Common myeloid progenitor, CD34-positive (primary cell): ENCODE measurements at regions not wholly inside any gene's neighbourhood (a gene's known extent, or its start where the extent isn't known, plus 50 kb on each side); places are given as distances from the start of the nearest gene placed in this dataset.

Experiments
- CTCF ChIA-PET: fragments of 350-600 bp; sonication (Branson Sonifier 250); formaldehyde crosslinking; loops from one replicate; lab custom pipeline; 2021; ENCODE audit warnings: antibody characterized with exemption; lab: Charles Lee
- POLR2A ChIA-PET: fragments of 350-600 bp; sonication (Branson Sonifier 250); formaldehyde crosslinking; loops from one replicate; lab custom pipeline; 2021; ENCODE audit warnings: antibody characterized with exemption; lab: Charles Lee
- DNase-seq, 3 donors: peaks; one replicate each; pipeline versions ENCODE4 v3.0.0 to v3.0.0-alpha.2; 2013
- H3K27ac ChIP-seq, 2 experiments: 1 replicate in 1 of 2; 2 replicates in 1 of 2; pipeline ENCODE4 v1.7.0; 2013; ENCODE audit warnings: inconsistent platforms in 2 of 2, low read length in 2 of 2, mild to moderate bottlenecking in 2 of 2, low read depth in 1 of 2, moderate library complexity in 1 of 2; ENCODE audit not compliant: severe bottlenecking in 2 of 2, insufficient read depth in 1 of 2, poor library complexity in 1 of 2
- H3K27me3 ChIP-seq, 5 experiments: replicated peaks in 2 of 5; 1 replicate in 3 of 5; 2 replicates in 2 of 5; pipeline versions ENCODE4 v1.6.1 to v1.7.0; 2013; ENCODE audit warnings: low read length in 4 of 5, mild to moderate bottlenecking in 2 of 5, moderate library complexity in 2 of 5, inconsistent platforms in 1 of 5; ENCODE audit not compliant: insufficient read depth in 5 of 5, control insufficient read depth in 4 of 5
- H3K36me3 ChIP-seq, 4 experiments: 1 replicate in 2 of 4; 2 replicates in 2 of 4; pipeline versions ENCODE4 v1.6.1 to v1.7.0; 2013; ENCODE audit warnings: low read length in 3 of 4, control low read depth in 1 of 4, mild to moderate bottlenecking in 1 of 4; ENCODE audit not compliant: control insufficient read depth in 4 of 4, insufficient read depth in 4 of 4
- H3K4me1 ChIP-seq, 4 experiments: 1 replicate in 3 of 4; 2 replicates in 1 of 4; pipeline versions ENCODE4 v1.6.1 to v1.7.1; 2013; ENCODE audit warnings: low read length in 3 of 4, mild to moderate bottlenecking in 3 of 4, control low read depth in 1 of 4, inconsistent platforms in 1 of 4, moderate library complexity in 1 of 4; ENCODE audit not compliant: control insufficient read depth in 4 of 4, insufficient read depth in 4 of 4; ENCODE audit errors: control extremely low read depth in 1 of 4
- H3K4me3 ChIP-seq, 7 experiments: 1 replicate in 4 of 7; 2 replicates in 3 of 7; pipeline versions ENCODE4 v1.5.1 to v1.7.0; 2013; ENCODE audit warnings: mild to moderate bottlenecking in 7 of 7, low read length in 6 of 7, moderate library complexity in 6 of 7, inconsistent platforms in 2 of 7, low read depth in 2 of 7, control low read depth in 1 of 7; ENCODE audit not compliant: insufficient read depth in 4 of 7, control insufficient read depth in 1 of 7; ENCODE audit errors: extremely low read depth in 1 of 7
- H3K9me3 ChIP-seq, 5 experiments: 1 replicate in 4 of 5; 2 replicates in 1 of 5; pipeline versions ENCODE4 v1.6.1 to v1.7.1; 2013; ENCODE audit warnings: low read length in 4 of 5, mild to moderate bottlenecking in 2 of 5, inconsistent platforms in 1 of 5, low read depth in 1 of 5, moderate library complexity in 1 of 5; ENCODE audit not compliant: control insufficient read depth in 4 of 5, insufficient read depth in 2 of 5; ENCODE audit errors: control extremely low read depth in 1 of 5
- WGBS: methylation state at CpG from one replicate; pipeline ENCODE4 v1.1.5; 2013; ENCODE audit not compliant: insufficient coverage; 5-methylcytosine and 5-hydroxymethylcytosine counted together

GRCh38 chr4:138686106-138686835 is 329.3 kb upstream of the NOCT start:
- no peaks in the 10 kb centered on the region for H3K36me3 ChIP-seq
- ChIA-PET CTCF (no interaction called here), POLR2A (no interaction called here)
- H3K9me3 ChIP-seq, result peaks cover 0 to 2% (median 0%) of the 10 kb centered on the region in 5 experiments
- H3K27ac ChIP-seq, result no peak overlapping the region
- DNase-seq, result no peak
- H3K27me3 ChIP-seq, result peaks cover 2 to 14% (median 9%) of the 10 kb centered on the region in 5 experiments
- no peaks in the 10 kb centered on the region for H3K4me1 ChIP-seq
- WGBS, result 99% methylated on average over 9 of the region's 11 CpGs
- H3K4me3 ChIP-seq, result no peak overlapping the region

GRCh38 chr4:138685316-138685715 is 330.3 kb upstream of the NOCT start:
- no peaks in the 10 kb centered on the region for H3K36me3 ChIP-seq
- no peak overlapping the region for H3K27ac ChIP-seq
- H3K4me3 ChIP-seq, result no peak overlapping the region
- POLR2A ChIA-PET, result no interaction called here
- CTCF ChIA-PET, result no interaction called here
- DNase-seq, result no peak
- peaks cover 3 to 14% (median 9%) of the 10 kb centered on the region in 5 experiments for H3K27me3 ChIP-seq
- no peaks in the 10 kb centered on the region for H3K4me1 ChIP-seq
- H3K9me3 ChIP-seq, result no peaks in the 10 kb centered on the region
- 97% methylated on average over 5 of the region's 7 CpGs for WGBS

- Histone ChIP-seq H3K4me3 (no peak overlapping the region), H3K4me1 (no peaks in the 10 kb centered on the region), H3K27me3 (peaks cover 3 to 14% (median 9%) of the 10 kb centered on the region in 5 experiments), H3K9me3 (no peaks in the 10 kb centered on the region), H3K27ac (no peak overlapping the region), H3K36me3 (no peaks in the 10 kb centered on the region)
- ChIA-PET POLR2A (no interaction called here), CTCF (interaction anchor here (0.7 to 3.2 kb wide), 22 partner anchors 8 to 862 kb away, joined by 3 to 28 read pairs (median 5); no protein-coding TSS in a partner anchor)
- peak; percentile 58 to 82 (median 72) for DNase-seq
- 3% methylated on average over 4 of the region's 7 CpGs for WGBS
These were observed 334.5 kb upstream of the NOCT start for GRCh38 chr4:138680989-138681604.

GRCh38 chr4:138680256-138680655 is 335.3 kb upstream of the NOCT start:
- peaks cover 3 to 14% (median 9%) of the 10 kb centered on the region in 5 experiments for H3K27me3 ChIP-seq
- H3K36me3 ChIP-seq, result no peaks in the 10 kb centered on the region
- ChIA-PET CTCF (interaction anchor here (0.8 to 3.2 kb wide), 17 partner anchors 9 to 861 kb away, joined by 3 to 28 read pairs (median 5); no protein-coding TSS in a partner anchor), POLR2A (no interaction called here)
- WGBS, result 100% methylated on average over 1 of the region's 3 CpGs
- no peak overlapping the region for H3K27ac ChIP-seq
- H3K4me3 ChIP-seq, result no peak overlapping the region
- H3K4me1 ChIP-seq, result no peaks in the 10 kb centered on the region
- DNase-seq, result no peak
- H3K9me3 ChIP-seq, result no peaks in the 10 kb centered on the region

GRCh38 chr4:138678985-138679746 is 336.4 kb upstream of the NOCT start:
- ChIA-PET CTCF (interaction anchor here (1.2 to 3.2 kb wide), 6 partner anchors 21 to 859 kb away, joined by 3 to 28 read pairs (median 11); no protein-coding TSS in a partner anchor), POLR2A (no interaction called here)
- DNase-seq, result no peak
- Histone ChIP-seq H3K4me1 (no peaks in the 10 kb centered on the region), H3K27ac (no peak overlapping the region), H3K9me3 (no peaks in the 10 kb centered on the region), H3K27me3 (peaks cover 3 to 14% (median 9%) of the 10 kb centered on the region in 5 experiments), H3K36me3 (no peaks in the 10 kb centered on the region), H3K4me3 (no peak overlapping the region)
- 97% methylated on average over 9 of the region's 10 CpGs for WGBS

- Histone ChIP-seq H3K4me3 (no peak overlapping the region), H3K36me3 (no peaks in the 10 kb centered on the region), H3K27ac (no peak overlapping the region), H3K4me1 (no peaks in the 10 kb centered on the region), H3K27me3 (peaks cover 3 to 7% (median 4%) of the 10 kb centered on the region in 5 experiments), H3K9me3 (no peaks in the 10 kb centered on the region)
- CTCF ChIA-PET, result interaction anchor here (0.9 to 1.4 kb wide), 6 partner anchors 10 to 857 kb away, joined by 3 to 5 read pairs (median 4); no protein-coding TSS in a partner anchor
- WGBS, result 100% methylated on average over 1 of the region's 1 CpG
- POLR2A ChIA-PET, result no interaction called here
- no peak for DNase-seq
These were observed 337.8 kb upstream of the NOCT start for GRCh38 chr4:138677748-138678147.
